Mucosa of rectum (tissue), 2 donors: ENCODE measurements at regions not wholly inside any gene's neighbourhood (a gene's known extent, or its start where the extent isn't known, plus 50 kb on each side); places are given as distances from the start of the nearest gene placed in this dataset.

Experiments
- H3K27ac ChIP-seq, 2 donors: one replicate each; pipeline ENCODE4 v1.7.0; 2013; ENCODE audit warnings: inconsistent platforms in 2 of 2, low read depth in 2 of 2, low read length in 2 of 2
- H3K27me3 ChIP-seq, 2 donors: one replicate each; pipeline ENCODE4 v1.7.0; 2013; ENCODE audit warnings: low read length in 2 of 2; ENCODE audit not compliant: control insufficient read depth in 2 of 2, insufficient read depth in 2 of 2
- H3K36me3 ChIP-seq, 2 donors: one replicate each; pipeline ENCODE4 v1.7.0; 2013; ENCODE audit warnings: low read length in 2 of 2; ENCODE audit not compliant: control insufficient read depth in 2 of 2, insufficient read depth in 2 of 2
- H3K4me1 ChIP-seq, 2 donors: one replicate each; pipeline ENCODE4 v1.7.0; 2013; ENCODE audit warnings: low read length in 2 of 2, mild to moderate bottlenecking in 1 of 2; ENCODE audit not compliant: control insufficient read depth in 2 of 2, insufficient read depth in 2 of 2
- H3K4me3 ChIP-seq, 2 donors: one replicate each; pipeline ENCODE4 v1.7.0; 2013; ENCODE audit warnings: low read length in 2 of 2
- H3K9ac ChIP-seq, 2 donors: one replicate each; pipeline ENCODE4 v1.7.0; 2013; ENCODE audit warnings: low read length in 2 of 2, low read depth in 1 of 2, mild to moderate bottlenecking in 1 of 2
- H3K9me3 ChIP-seq, 2 donors: one replicate each; pipeline ENCODE4 v1.7.0; 2013; ENCODE audit warnings: low read length in 2 of 2; ENCODE audit not compliant: control insufficient read depth in 2 of 2
- donor health status: healthy.
- donor health status: Normal muscosa, but diverticular disease.

- Histone ChIP-seq H3K4me1 (no peaks in the 10 kb centered on the region), H3K4me3 (no peak overlapping the region), H3K36me3 (no peaks in the 10 kb centered on the region), H3K9ac (no peak overlapping the region), H3K9me3 (no peaks in the 10 kb centered on the region), H3K27me3 (no peaks in the 10 kb centered on the region), H3K27ac (no peak overlapping the region)
Observed at GRCh38 chr5:34535944-34536623, 120.0 kb upstream of the RAI14 start.

- H3K4me3 ChIP-seq = no peak overlapping the region
- no peaks in the 10 kb centered on the region for H3K9me3 ChIP-seq
- H3K27me3 ChIP-seq = no peaks in the 10 kb centered on the region
- H3K27ac ChIP-seq = no peak overlapping the region
- H3K36me3 ChIP-seq = no peaks in the 10 kb centered on the region
- no peaks in the 10 kb centered on the region for H3K4me1 ChIP-seq
- H3K9ac ChIP-seq = no peak overlapping the region
Observed at GRCh38 chr5:34536699-34537098, 119.4 kb upstream of the RAI14 start.

- Histone ChIP-seq H3K9ac (no peak overlapping the region), H3K9me3 (no peaks in the 10 kb centered on the region), H3K27ac (no peak overlapping the region), H3K4me3 (no peak overlapping the region), H3K36me3 (no peaks in the 10 kb centered on the region), H3K4me1 (no peaks in the 10 kb centered on the region), H3K27me3 (no peaks in the 10 kb centered on the region)
Observed at GRCh38 chr5:34538026-34538672, 118.0 kb upstream of the RAI14 start.

DNA sequence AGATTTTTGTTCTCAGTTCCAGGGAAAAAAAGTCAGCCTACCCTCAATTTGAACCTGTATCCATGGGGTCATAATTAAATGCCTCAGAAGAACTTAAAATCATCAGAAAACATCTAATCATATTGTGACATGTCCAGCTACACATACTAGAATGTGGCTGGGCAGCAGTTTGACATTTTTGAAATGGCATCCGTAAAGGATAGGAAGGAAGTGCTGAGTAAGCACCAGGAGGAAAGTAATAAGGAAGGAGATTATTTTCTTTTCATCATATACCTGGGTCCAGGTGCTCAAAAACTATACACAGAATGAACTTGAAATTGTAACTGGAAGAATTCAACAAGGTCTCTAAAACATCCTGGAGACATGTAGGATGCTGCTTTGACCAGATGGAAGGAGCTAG, 116.9 kb upstream of the RAI14 start:
- H3K27ac ChIP-seq = no peak overlapping the region
- no peaks in the 10 kb centered on the region for H3K9me3 ChIP-seq
- no peaks in the 10 kb centered on the region for H3K36me3 ChIP-seq
- no peak overlapping the region for H3K9ac ChIP-seq
- H3K4me1 ChIP-seq = no peaks in the 10 kb centered on the region
- H3K4me3 ChIP-seq = no peak overlapping the region
- H3K27me3 ChIP-seq = no peaks in the 10 kb centered on the region

DNA sequence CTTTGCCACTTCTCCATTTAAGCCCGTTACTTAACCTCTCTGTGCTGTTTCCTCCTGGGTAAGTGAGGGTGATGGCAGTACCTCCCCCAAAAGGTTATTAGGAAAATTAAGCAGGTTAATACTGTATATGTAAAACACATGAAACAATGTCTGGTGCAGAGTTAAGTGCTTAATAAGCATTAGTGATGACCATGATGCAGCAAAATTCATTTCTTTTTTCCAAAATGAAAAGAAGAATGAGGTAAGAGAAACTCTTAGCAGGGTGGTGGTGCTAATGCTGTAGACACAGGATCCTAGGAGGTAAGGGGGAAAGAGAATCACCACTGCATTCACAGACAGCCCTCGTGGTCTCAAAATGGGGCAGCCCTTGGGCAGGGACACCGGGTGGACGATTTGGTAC, 115.1 kb upstream of the RAI14 start:
- Histone ChIP-seq H3K4me3 (no peak overlapping the region), H3K4me1 (no peaks in the 10 kb centered on the region), H3K9ac (no peak overlapping the region), H3K36me3 (no peaks in the 10 kb centered on the region), H3K27me3 (no peaks in the 10 kb centered on the region), H3K27ac (no peak overlapping the region), H3K9me3 (peaks cover 0 to 2% of the 10 kb centered on the region in 2 donors)

DNA sequence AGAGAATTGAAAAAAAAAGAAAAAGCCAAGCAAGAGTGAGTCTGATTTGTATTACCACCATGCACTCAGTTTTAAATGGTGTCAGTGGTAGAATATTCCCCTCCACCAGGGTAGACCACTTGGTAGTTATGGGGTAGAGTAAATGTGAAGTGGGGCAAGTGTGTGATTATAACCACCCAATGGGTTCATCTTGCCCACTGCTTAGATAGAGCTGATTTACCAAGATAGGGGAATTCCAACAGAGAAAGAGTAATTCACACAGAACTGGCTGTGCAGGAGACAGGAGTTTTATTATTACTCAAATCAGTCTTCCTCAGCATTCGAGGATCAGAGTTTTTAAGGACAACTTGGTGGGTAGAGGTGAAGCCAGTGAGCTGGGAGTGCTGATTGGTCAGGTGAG, 113.3 kb upstream of the RAI14 start:
- H3K27ac ChIP-seq = no peak overlapping the region
- H3K9me3 ChIP-seq = peaks cover 0 to 2% of the 10 kb centered on the region in 2 donors
- no peaks in the 10 kb centered on the region for H3K27me3 ChIP-seq
- no peaks in the 10 kb centered on the region for H3K4me1 ChIP-seq
- no peak overlapping the region for H3K9ac ChIP-seq
- no peaks in the 10 kb centered on the region for H3K36me3 ChIP-seq
- H3K4me3 ChIP-seq = no peak overlapping the region

DNA sequence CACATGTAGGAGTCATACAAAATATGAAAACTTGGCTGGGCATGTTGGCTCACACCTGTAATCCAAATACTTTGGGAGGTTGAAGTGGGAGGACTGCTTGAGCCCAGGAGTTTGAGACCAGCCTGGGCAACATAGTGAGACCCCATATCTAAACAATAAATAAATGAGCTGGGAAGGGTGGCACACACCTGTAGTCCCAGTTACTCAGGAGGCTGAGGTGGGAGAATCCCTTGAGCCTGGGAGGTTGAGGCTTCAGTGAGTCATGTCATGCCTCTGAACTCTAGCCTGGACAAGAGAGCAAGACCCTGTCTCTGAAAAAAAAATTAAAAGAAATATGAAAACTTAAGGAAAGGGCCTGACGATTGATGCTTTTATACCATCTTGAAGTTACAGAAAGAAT, 112.4 kb upstream of the RAI14 start:
- Histone ChIP-seq H3K36me3 (no peaks in the 10 kb centered on the region), H3K4me1 (no peaks in the 10 kb centered on the region), H3K9me3 (peaks cover 0 to 2% of the 10 kb centered on the region in 2 donors), H3K9ac (no peak overlapping the region), H3K27me3 (no peaks in the 10 kb centered on the region), H3K4me3 (no peak overlapping the region), H3K27ac (no peak overlapping the region)

- Histone ChIP-seq H3K36me3 (no peaks in the 10 kb centered on the region), H3K4me3 (no peak overlapping the region), H3K9me3 (peaks cover 0 to 2% of the 10 kb centered on the region in 2 donors), H3K4me1 (no peaks in the 10 kb centered on the region), H3K27ac (no peak overlapping the region), H3K9ac (no peak overlapping the region), H3K27me3 (no peaks in the 10 kb centered on the region)
Observed at GRCh38 chr5:34544403-34544802, 111.7 kb upstream of the RAI14 start.

DNA sequence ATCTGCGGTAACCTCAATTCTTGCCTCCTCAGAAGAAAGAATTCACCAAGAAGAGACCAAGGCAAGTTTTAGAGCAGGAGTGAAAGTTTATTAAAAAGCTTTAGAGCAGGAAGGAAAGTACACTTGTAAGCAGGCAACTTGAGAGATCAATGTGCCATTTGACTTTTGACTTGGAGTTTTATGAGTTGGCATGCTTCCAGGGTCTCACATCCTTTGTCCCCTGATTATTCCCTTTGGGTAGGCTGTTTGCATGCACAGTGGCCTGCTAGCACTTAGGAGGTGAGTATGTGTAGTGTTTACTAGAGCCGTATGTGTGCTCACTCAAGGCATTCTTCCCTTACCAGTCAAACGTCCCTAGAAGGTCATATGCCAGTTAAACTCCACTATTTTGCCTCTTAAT, 111.0 kb upstream of the RAI14 start:
- Histone ChIP-seq H3K36me3 (no peaks in the 10 kb centered on the region), H3K27me3 (no peaks in the 10 kb centered on the region), H3K4me3 (no peak overlapping the region), H3K9ac (no peak overlapping the region), H3K27ac (no peak overlapping the region), H3K9me3 (peaks cover 0 to 2% of the 10 kb centered on the region in 2 donors), H3K4me1 (no peaks in the 10 kb centered on the region)

DNA sequence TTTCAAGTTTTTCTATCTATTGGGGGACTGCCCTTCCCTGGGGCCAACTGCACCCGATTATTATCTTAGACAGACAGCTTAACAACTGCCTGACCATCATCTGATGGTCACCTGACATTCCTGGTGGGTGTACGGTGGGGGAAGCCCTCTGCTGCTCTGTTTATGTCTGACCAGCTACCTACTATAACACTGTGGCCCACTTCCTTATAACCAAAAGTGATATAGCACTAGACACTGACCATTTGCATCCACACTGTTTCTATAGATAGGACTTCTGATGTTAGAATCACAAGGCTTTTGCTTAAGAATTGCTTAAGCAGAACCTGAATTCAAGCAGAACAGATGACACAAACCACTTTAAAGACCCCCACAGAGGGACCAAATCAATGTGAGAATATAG, 110.5 kb upstream of the RAI14 start:
- peaks cover 0 to 2% of the 10 kb centered on the region in 2 donors for H3K9me3 ChIP-seq
- no peak overlapping the region for H3K4me3 ChIP-seq
- H3K27ac ChIP-seq = no peak overlapping the region
- no peak overlapping the region for H3K9ac ChIP-seq
- H3K4me1 ChIP-seq = no peaks in the 10 kb centered on the region
- H3K27me3 ChIP-seq = no peaks in the 10 kb centered on the region
- H3K36me3 ChIP-seq = no peaks in the 10 kb centered on the region
